ENCODE measurements at regions not wholly inside any gene's neighbourhood (a gene's known extent, or its start where the extent isn't known, plus 50 kb on each side); places are given as distances from the start of the nearest gene placed in this dataset.
"Not testable (repeated sequence)": the region's sequence is repeated elsewhere in the genome, so short reads cannot be mapped to it uniquely, and the experiment has no call there.

DNA sequence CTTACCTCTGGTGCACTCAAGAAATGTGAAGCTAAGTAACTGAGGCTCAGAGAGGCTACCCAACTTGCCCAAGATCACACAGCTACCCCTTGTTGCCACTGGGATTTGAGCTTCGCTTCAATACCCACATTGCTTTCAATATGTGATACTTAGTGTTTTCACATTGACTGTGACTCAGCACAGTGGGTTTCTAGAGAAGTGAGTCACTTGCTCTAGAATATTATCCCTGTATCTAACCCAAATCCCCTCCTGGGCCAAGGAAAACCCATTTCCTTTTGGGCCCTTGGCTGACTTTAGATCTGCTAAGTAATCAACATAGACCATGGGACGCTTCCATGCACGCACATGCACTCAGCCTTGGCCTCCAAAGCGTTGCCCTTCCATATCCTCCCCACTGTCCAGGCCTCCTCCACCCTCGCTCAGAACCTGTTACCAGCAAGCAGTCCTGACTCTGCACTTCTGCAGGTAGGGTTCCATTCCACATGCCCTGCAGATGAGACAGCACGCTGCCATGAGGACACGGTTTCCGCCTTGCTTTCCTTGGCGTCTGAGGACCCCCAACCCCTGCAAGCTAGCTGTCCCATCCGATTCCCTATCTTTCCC lies 87.7 kb upstream of the CHST15 start:
- no peak for DNase-seq (ENCODE audit: low spot score)

DNA sequence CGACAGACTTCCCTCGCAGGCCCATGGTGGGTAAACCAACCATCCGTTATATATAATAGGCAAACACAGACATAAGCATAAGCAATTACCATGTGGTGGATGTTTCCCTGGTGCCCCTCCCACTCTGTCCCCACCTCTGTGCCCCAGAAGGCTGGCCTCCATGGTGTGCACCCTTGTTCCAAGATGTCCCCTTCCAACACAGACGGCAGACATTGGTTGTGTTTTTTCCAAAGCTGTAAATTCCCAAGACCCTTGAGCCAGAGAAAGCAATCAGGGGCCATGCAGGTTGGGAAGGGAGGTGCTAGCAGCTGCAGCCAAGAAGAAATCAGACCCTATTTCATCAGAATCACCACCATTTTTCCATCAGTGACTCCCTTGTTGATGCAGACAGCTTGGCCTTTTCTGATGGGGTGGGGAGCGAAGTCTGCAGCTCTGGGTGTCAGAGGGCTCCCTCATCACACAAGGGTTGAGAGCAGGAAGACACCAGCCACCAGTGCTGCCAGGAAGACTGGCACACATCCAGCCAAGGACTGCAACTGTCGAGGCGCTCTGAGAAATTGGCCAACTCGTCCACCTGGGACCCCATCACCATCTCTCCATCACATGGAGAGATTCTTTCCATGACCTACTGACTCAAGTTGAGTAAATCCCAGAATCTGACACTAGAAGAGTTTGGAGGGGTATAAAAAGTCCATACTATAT lies 86.8 kb upstream of the CHST15 start:
- DNase-seq (ENCODE audit: low spot score), result no peak

DNA sequence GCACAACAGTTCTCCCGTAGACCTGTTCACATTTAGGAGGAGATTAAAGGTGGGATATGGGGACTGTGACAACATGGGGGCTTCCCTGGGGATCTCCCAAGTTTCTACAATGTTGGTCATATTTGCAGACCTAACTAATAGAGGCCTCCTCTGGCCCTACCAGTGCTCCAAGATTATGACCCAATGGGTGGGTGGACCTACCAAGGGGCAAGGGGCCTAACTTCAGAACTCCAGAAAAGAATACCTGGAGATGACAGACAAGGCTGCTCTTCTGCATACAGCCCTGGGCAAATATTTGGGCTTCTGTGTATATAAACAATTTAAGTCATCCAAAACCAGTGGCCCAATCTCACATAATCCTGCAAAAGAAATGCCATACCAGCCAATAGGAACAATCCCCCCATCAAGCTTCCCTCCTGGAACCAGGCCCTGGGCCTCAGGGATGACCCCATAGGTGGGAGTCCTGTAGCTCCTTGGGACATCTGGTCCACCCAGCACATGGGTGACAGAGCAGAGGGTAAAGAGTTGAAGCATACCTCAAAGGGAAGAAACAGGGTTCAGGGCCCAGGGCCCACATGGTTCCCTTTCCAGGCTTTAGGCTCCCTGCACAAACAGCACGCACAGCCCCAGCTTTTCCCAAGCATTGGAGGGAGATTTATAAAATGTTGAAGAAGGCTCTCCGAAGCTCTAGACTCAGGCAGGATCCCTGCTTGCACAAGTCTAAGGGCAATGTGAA lies 86.1 kb upstream of the CHST15 start:
- DNase-seq (ENCODE audit: low spot score), result no peak

DNA sequence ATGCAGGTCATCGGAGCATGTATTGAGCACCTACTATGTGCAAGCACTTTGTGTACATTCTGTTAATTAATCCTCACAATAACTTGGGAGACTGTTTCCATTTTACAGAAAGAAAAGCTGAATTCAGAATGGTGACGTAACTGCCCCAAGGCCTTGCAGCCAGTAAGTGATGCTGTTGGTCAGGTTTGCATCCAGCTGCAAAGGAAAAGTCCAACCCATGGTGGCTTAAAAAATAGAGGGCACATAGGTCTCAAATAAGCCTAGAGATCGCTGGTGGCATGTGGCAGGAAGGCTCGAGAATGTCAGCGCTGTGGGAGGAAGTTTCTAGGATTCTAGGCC lies 83.8 kb upstream of the CHST15 start:
- no peak for DNase-seq (ENCODE audit: low spot score)

DNA sequence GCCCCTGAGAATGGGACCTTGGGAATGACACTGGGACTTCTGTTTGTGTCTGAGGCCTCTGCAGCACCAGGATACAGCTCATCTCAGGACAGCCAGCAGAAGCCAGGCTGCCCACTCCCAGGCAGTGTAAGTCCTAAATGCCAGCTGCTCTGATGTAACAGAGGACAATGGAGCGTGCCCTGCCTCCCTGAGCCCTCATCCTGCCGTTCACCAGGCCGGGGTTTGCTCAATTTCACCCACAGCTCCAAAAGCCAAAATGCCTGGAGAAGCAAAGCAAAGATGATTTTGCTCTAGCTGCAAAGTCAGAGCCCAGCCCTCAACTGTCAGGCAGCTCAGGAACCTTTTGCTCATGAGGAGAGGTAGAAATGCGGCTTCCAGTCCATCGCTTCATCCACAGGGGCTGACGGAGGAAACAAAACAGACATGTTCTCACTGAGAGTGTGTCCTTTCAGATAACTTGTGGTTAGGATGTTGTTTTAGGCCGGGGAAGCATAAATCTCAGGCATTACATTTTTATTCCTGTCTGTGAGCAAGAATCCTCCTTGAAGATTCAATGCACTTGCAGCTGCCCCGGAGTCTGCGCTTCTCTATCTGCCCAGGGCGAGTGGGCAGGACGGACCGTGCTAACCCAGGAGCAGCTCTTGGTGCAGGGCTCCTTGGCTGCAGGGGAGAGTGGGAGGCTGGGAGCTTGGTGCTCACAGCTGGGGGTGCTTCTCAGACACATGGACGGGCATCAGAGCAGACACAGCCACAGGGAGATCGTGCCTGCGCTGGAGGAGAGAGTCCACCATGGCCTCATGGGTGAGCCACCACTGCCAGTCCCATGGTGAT lies 83.2 kb upstream of the CHST15 start:
- DNase-seq (ENCODE audit: low spot score), result no peak

DNA sequence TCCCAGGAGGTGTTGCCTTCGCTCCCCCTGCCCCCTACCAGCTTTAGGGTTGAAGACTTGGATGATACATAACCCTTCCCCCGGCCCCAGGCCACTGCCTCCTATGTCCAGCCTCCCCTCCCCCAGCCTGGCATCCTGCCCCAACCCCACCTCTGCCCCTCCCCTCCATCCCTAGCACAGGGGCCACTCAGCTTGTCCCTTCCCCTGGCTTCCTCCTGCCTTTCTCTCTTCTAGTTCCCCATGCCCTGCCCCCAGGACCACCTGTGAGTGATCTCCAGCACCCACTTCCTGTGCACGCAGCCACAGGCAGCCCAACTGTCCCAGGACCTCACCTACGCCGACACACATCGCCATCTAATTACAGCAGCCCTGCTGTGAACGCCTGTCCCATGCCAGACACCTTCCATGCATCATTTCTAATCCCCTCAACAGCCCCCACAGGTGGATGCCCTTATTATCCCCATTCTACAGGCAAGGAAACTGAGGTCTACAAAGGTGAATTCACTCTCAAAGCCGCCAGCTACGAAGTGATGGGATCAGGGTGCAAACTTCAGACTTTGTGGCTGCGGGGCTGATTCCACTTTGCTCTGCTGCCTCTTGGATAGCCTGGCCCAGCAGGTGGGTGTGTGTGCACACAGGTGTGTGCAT lies 82.4 kb upstream of the CHST15 start:
- DNase-seq (ENCODE audit: low spot score), result no peak

DNA sequence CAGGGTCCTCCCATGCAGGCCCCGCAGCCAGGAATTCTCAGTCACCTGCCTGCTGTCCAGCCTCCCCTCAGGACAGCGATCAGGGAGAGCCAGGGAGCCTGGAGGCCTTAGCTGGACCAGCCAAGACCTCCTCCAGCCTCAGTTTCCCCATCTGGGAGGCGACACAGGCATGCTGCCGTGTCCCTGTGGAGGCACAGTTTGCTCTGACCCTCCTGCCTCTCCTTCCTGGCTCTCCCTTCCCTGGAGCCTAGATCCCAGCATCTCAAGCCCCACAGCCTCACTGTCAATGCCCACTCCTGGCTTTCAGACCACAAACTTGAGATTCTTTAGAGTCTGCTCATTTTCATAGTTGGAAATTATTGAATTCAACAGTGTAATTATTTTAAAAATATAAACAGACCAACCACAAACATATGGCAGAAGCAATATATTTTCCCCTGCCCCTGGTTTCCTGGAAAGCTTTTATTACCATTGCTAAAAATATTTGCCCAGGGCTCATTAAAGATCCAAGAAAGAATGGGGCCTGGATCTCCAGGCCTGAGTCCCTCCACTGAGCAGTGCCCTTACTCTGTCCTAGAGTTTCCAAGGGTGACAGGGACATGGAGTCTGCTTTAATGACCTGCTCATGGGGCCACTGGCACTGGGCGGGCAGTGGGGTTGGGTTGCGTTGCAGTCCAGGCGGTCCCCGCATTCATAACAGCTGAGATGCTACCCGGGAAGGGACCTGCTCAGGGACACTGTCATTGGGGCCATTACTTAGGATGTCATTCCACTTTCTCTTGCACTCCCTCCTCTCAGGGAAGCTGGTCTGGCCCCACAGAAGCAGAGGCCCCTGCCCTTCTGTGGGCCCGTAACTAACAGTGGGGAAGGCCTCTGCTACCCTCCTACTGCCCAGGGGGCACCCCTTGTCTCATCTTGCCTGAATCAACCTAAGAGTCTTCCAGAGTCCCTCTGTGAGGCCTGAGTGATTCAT lies 81.6 kb upstream of the CHST15 start:
- no peak for DNase-seq (ENCODE audit: low spot score)

DNA sequence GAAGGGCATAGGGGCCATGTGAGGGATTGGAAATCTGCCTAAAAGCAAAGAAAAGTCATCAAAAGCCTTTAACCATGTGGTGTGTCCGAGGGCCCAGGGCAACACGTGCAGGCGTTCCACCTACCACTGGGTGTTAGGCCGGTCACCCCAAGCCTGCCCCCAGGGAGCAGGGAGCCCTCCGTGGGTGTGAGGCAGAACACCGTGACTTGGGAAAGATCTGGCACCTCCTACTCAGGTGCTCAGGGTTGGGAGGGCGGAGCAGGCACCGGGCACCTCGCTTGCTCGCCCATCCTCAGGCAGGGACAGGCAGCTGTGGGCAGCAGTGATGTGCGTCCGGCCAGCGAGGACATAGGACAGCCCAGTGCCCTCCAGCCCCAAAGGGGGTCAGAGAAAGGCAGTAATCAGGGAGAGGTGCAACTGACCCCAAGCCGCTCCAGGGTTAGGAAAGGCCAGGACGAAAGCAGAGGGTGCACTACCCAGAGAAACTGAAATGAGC lies 80.7 kb upstream of the CHST15 start:
- DNase-seq (ENCODE audit: low spot score), result no peak

DNA sequence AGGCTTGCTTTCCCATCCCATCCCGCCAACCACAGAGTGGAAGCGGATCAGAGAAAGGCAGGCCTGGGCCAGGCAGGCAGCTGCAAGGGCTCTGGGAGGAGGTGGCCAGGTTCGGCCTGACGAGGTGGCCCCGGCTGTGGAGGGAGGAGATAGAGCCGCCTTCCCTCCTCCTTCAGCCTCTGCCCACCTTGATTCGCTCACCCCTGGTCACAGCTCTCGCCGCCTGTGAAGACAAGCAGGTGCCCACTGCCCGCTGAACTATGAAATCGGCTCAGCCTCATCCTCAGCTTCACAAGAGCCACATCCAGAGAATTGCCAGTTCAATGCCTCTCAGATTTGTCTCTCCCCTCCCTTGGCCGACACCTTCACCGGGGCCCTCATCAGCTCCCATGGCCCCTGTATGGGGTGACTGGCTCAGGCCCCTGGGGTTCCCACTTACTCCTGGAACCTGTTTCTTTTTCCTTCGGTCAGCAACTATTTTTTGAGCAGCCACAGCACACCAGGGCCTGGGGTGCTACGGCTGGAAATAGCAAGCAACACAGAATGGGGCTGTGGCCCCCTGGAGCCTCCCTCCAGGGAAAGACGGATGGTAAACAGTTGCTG lies 80.0 kb upstream of the CHST15 start:
- no peak for DNase-seq (ENCODE audit: low spot score)

DNA sequence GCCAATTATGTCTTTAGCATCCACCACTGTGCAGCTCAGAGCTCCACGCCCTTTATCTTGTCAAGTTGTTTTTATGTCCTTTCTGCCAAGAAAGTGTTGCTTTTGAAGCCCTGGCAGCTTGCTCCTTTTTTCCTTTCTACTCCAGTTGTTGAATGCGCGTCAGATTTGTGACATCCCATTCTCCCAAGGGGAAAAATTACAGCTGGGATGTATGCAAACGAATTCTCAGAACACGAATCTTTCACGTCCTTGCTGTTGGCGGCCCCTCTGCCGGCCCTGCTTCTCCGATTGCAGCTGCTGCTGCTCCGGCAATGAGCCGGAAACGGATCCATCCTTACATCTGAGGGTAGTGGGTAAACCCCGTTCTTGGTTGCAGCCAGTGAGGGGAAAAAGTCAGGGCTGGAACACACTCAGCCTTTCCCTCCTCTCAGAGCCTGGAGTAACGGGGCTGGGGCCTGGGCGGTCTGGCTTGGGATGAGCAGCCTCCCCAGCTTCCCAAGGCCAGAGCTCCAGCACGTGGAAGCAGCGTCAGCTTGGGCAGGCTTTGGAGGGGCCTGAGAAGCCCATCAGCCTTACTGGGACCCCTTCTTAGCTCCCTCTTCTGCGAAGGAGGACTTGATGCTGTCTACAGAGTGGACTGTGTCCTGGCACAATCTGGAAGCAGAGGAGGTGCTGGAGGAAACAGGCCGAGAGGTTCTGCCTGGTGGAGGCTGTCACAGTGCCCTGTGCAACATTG lies 79.0 kb upstream of the CHST15 start:
- DNase-seq (ENCODE audit: low spot score), result no peak

DNA sequence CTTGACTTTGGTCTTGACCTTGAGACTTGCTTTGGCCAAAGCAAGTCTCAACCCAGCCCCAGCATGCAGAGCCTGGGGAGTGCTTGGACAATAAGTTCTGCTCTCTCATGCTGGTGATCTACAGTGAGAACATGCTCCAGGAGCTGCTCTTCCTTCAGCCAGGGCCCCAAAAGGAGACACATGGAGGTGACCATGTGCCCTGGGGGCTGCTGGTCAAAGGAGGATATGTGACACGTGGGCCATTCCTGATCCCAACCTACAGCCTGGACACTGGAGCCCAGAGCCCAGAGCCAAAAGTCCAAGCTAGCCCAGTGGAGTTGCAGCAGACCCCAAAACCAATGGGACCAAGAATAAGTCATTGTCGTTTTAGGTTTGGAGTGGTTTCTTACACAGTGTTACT lies 78.2 kb upstream of the CHST15 start:
- no peak for DNase-seq (ENCODE audit: low spot score)

DNA sequence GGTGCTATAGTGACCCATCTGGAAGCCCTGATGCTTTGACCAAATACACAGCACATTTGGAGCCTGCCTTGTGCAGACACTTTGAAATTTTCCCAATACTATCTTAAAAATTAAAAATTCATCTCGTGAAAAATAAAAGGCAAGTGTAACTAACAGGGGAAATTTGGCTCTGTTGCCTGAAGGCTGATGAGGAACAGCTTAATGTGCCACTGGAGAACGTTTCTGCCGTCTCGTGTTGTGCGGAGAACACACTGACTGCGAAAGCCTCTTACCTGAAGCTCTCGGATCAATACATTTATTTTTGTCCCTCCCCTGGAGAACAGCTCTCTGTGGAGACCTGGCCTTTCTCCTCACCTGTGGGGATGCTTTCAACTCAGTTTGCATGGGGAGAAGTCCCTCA lies 77.2 kb upstream of the CHST15 start:
- DNase-seq (ENCODE audit: low spot score), result no peak

DNA sequence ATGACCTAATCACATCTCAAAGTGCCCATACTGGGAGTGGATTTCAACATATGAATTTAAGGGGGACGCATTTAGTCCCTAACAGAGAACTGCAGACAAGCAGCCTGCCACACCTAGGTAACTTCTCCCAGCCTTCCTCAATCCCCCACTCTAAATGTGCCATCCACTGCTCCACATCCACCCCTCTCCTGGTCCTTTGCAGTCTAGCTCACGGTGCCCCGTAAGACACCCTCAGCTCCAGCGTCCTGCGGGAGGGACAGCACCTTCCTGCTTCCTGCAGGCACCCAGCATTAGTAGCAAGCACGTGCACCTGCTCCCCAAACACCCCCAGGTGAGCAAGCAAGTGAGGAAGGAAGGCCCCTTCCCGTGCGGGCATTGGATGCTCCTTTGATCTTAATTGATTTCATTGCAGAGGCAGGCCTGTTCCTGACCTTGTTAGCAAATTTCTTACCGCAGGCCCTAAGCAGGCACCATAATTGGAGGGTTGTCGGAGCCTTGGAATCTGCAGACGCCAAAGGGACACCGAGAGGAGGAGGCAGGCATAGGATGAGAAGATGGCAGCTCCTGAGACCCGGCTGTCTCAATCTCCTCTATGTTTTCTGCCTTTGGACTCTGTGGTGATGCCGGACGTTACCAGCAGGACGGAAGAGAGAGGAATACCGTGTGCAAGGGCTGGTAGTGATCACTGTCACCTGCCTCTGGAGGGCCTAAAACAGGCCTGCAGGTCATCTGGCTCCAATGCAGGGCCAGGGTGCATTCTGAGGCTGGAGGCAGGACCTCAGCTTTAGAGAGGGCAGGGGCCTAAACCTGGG lies 75.8 kb upstream of the CHST15 start:
- DNase-seq (ENCODE audit: low spot score), result no peak

DNA sequence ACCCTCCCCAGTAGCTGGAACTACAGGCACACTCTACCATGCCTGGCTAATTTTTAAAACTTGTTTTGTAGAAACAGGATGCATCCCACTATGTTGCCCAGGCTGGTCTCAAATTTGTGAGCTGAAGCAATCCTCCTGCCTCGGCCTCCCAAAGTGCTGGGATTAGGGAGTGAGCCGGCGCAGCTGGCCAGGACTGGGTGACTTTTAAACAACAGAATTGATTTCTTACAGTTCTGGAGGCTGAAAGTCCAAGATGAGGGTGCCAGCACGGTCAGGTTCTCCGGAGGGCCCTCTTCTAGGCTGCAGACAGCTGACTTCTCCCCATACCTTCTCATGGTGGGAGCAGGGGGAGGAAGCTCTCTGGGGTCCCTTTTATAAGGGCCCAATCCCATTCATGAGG lies 75.2 kb upstream of the CHST15 start:
- DNase-seq (ENCODE audit: low spot score), result no peak

DNA sequence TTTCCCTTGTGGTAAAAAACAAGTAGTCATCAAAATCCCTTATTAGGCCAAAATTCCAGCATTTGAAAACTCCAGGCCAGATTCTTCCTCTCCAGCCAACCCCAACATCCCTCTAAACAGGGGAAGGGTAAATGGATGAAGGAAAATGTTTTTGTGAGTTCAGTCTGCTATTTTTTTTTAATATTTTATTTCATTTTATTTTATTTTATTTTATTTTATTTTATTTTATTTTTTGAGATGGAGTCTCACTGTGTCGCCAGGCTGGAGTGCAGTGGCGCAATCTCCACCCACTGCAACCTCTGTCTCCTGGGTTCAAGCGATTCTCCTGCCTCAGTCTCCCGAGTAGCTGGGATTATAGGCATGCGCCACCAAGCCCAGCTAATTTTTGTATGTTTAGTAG lies 74.5 kb upstream of the CHST15 start:
- not testable (repeated sequence) for DNase-seq (ENCODE audit: low spot score)

DNA sequence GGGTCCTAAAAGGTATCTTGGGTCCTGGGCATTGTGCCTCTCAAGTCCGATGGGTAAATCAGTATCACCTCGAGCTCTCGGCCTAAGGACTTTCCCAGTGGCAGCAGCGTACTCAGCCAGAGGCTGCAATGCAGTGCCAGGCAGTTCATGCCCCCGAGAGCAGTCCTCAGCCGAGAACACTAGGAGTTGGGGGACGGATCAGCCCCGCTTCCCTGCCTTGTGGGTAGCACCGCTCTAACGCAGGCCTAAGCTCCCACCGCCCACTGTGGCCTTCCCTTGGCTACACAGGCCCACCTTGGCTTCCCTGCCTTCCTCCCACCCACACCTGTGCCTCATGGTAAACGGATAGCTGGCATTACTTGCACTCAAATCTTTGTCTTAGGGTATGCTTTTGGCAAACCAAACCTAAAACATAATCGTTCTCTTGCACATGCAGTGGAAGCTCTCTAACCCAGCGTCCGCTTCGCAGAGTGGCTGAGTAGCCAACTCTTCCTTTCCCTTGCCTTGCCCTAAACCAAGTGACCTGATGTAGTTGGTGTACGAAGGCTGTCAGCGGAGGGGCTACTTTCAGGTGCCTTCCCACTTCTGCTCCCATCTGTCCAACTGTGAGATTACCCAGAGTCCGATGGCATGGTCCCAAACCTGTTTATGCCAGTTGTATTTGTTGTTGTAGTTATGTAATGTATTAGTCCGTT lies 73.2 kb upstream of the CHST15 start:
- no peak for DNase-seq (ENCODE audit: low spot score)

DNA sequence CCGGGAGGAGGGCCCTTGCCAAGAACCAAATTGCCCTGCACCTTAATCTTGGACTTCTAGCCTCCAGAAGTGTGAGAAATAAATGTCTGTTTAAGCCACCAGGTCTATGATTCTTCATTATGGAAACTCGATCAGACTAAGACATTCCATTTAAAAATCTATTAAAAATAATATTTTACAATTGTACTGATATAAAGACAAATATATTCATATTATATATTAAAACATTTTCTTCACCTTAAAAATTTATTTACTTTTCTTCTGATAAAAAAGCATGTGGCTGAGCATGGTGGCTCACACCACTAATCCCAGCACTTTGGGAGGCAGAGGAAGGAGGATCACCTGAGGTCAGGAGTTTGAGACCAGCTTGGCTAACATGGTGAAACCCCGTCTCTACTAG lies 72.4 kb upstream of the CHST15 start:
- DNase-seq (ENCODE audit: low spot score), result no peak

DNA sequence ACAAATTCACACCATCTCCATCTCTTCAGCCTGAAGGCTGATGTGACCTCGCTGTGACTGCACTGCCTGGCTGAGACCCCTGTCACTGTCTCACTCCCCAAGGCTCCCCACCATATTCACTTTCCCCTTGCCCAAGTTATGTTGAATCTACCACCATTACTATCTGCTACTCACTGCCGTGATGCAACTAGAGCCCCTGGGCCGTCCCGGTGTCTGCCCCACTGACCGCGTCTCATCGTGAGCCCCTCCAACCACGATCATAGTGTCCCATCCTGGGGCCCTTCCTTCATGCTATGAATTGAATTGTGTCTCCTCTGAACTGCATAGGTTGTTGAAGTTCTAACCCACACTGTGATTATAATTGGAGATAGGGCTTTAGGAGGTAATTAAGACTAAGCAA lies 71.9 kb upstream of the CHST15 start:
- no peak for DNase-seq (ENCODE audit: low spot score)

All from hematopoietic multipotent progenitor cell treated with erythropoietin and hydrocortisone succinate and interleukin-3 and kit ligand, for 15 days (in vitro differentiated cells).